ENCODE measurements at regions not wholly inside any gene's neighbourhood (a gene's known extent, or its start where the extent isn't known, plus 50 kb on each side); places are given as distances from the start of the nearest gene placed in this dataset.

- no peak for DNase-seq
- H2BK15ac ChIP-seq (ENCODE audit: low read depth, low read length), result no peak overlapping the region
- H2AK9ac ChIP-seq (replicated peaks; ENCODE audit: low read depth, low read length, poor library complexity), result no peak overlapping the region
- in situ Hi-C loops (cut with MboI; ENCODE audit: low sequenced_read_pairs), result no loop called here
- no peak overlapping the region for H4K8ac ChIP-seq (ENCODE audit: low read depth in 2 of 2, low read length in 2 of 2)
- no peak overlapping the region for H3K18ac ChIP-seq (ENCODE audit: low read depth, low read length)
- no peak overlapping the region for H2AK5ac ChIP-seq (ENCODE audit: low read depth, low read length)
- dilution Hi-C loops (cut with HindIII; ENCODE audit: low sequenced_read_pairs, unreplicated experiment), result no loop called here
- no peak overlapping the region for H4K5ac ChIP-seq (ENCODE audit: low read depth, low read length)
- no peaks in the 10 kb centered on the region for H4K20me1 ChIP-seq (ENCODE audit: insufficient read depth, low read length)
- H3K27ac ChIP-seq (ENCODE audit: insufficient read depth, low read length), result no peak overlapping the region
- H3K36me3 ChIP-seq (ENCODE audit: control insufficient read depth, insufficient read depth, low read length), result no peaks in the 10 kb centered on the region
- H2BK20ac ChIP-seq (ENCODE audit: low read depth, low read length), result no peak overlapping the region
- H2BK5ac ChIP-seq (ENCODE audit: low read depth, low read length, poor library complexity, severe bottlenecking), result no peak overlapping the region
- no peak overlapping the region for H3K4me3 ChIP-seq (ENCODE audit: insufficient read depth, low read depth, low read length)
- ChIA-PET POLR2A (ENCODE audit: unreplicated experiment) (no interaction called here), CTCF (no interaction called here)
- H3K9me1 ChIP-seq (ENCODE audit: insufficient read depth, low read length), result no peaks in the 10 kb centered on the region
- no peak for ATAC-seq (ENCODE audit: low read depth)
- TF ChIP-seq MAFK (IDR thresholded peaks at IDR 0.05; ENCODE audit: low read depth, low read length), result no peak
- no peak for TF ChIP-seq USF2 (IDR thresholded peaks at IDR 0.05; ENCODE audit: low read depth, low read length)
- TF ChIP-seq BHLHE40 (IDR thresholded peaks at IDR 0.05; ENCODE audit: low read depth, low read length), result no peak
- no peak for TF ChIP-seq CEBPB (IDR thresholded peaks at IDR 0.05; ENCODE audit: low read depth, low read length)
- TF ChIP-seq NFE2L2 (IDR thresholded peaks at IDR 0.05; ENCODE audit: low read depth, low read length), result no peak
- no peak for TF ChIP-seq ELK1 (IDR thresholded peaks at IDR 0.05; ENCODE audit: borderline replicate concordance, low read depth, low read length)
- TF ChIP-seq RAD21 (IDR thresholded peaks at IDR 0.05; ENCODE audit: low read length), result no peak
- TF ChIP-seq CHD1 (IDR thresholded peaks at IDR 0.05; ENCODE audit: low read depth, low read length), result no peak
- TF ChIP-seq SMC3 (IDR thresholded peaks at IDR 0.05; ENCODE audit: low read depth, low read length), result no peak
- TF ChIP-seq RFX5 (IDR thresholded peaks at IDR 0.05; ENCODE audit: low read depth, low read length), result no peak
- no peak for TF ChIP-seq MXI1 (IDR thresholded peaks at IDR 0.05; ENCODE audit: borderline replicate concordance, low read depth, low read length)
- TF ChIP-seq MAZ (IDR thresholded peaks at IDR 0.05; ENCODE audit: borderline replicate concordance, low read depth, low read length), result no peak
- TF ChIP-seq CTCF (conservative IDR thresholded peaks at IDR 0.05; ENCODE audit: low read depth, low read length), result no peak
- TF ChIP-seq RCOR1 (IDR thresholded peaks at IDR 0.05; ENCODE audit: insufficient replicate concordance, low read length), result no peak
- no peak overlapping the region for H3K4ac ChIP-seq (ENCODE audit: low read depth, low read length)
- H3K4me1 ChIP-seq (ENCODE audit: control insufficient read depth, insufficient read depth, low read length), result no peaks in the 10 kb centered on the region
- no peak overlapping the region for H3K4me2 ChIP-seq (ENCODE audit: low read depth, low read length)
- no TSS peak for BruUV-seq (replicated peaks)
- no peak overlapping the region for H2BK120ac ChIP-seq (ENCODE audit: low read depth, low read length)
- no peak overlapping the region for H3K9ac ChIP-seq (ENCODE audit: low read depth, low read length)
- no peak overlapping the region for H3K56ac ChIP-seq (ENCODE audit: extremely low read depth, insufficient read depth, low read length)
- no peak overlapping the region for H3K23ac ChIP-seq (ENCODE audit: low read depth, low read length)
- no peak overlapping the region for H3K14ac ChIP-seq (replicated peaks; ENCODE audit: low read depth, low read length)
- no peaks in the 10 kb centered on the region for H3K27me3 ChIP-seq (ENCODE audit: control insufficient read depth, insufficient read depth, low read length)
- peaks cover 6% of the 10 kb centered on the region; the same call in 1 of the 2 replicates for H3K9me3 ChIP-seq (ENCODE audit: control insufficient read depth, insufficient read depth, low read length)
- intact Hi-C loops (cut with micrococcal nuclease), result no loop called here
- no peak overlapping the region for H4K91ac ChIP-seq (ENCODE audit: insufficient read depth, low read depth, low read length)
- no peaks in the 10 kb centered on the region for H3K79me1 ChIP-seq (ENCODE audit: low read depth in 1 of 2, low read length in 2 of 2)
- no peak overlapping the region for H2AFZ ChIP-seq (replicated peaks; ENCODE audit: low read length, poor library complexity)
These were observed 577.1 kb upstream of the KLHL29 start for GRCh38 chr2:22807872-22808271.

All from IMR-90 (cell line).